ENCODE measurements at regions not wholly inside any gene's neighbourhood (a gene's known extent, or its start where the extent isn't known, plus 50 kb on each side); places are given as distances from the start of the nearest gene placed in this dataset.
"Not testable (repeated sequence)": the region's sequence is repeated elsewhere in the genome, so short reads cannot be mapped to it uniquely, and the experiment has no call there.

GRCh38 chr5:1633605-1634336 lies 110.0 kb upstream of the LPCAT1 start:
- peak; percentile 59 for DNase-seq

GRCh38 chr5:1631004-1631403 lies 107.2 kb upstream of the LPCAT1 start:
- DNase-seq: not testable (repeated sequence)

GRCh38 chr5:1626397-1626796 lies 102.6 kb upstream of the LPCAT1 start:
- DNase-seq: not testable (repeated sequence)

GRCh38 chr5:1619531-1619930 lies 95.8 kb upstream of the LPCAT1 start:
- DNase-seq: not testable (repeated sequence)

- not testable (repeated sequence) for DNase-seq
Measured at GRCh38 chr5:1618296-1618865, 94.6 kb upstream of the LPCAT1 start.

GRCh38 chr5:1617236-1617755 lies 93.5 kb upstream of the LPCAT1 start:
- DNase-seq: not testable (repeated sequence)

GRCh38 chr5:1613515-1613914 lies 89.8 kb upstream of the LPCAT1 start:
- not testable (repeated sequence) for DNase-seq

GRCh38 chr5:1610526-1610925 lies 86.8 kb upstream of the LPCAT1 start:
- not testable (repeated sequence) for DNase-seq

GRCh38 chr5:1609111-1609510 lies 85.4 kb upstream of the LPCAT1 start:
- DNase-seq: not testable (repeated sequence)

GRCh38 chr5:1608336-1608735 lies 84.6 kb upstream of the LPCAT1 start:
- peak; percentile 22 for DNase-seq

- DNase-seq: not testable (repeated sequence)
Measured at GRCh38 chr5:1606951-1607350, 83.2 kb upstream of the LPCAT1 start.

GRCh38 chr5:1603916-1604315 lies 80.2 kb upstream of the LPCAT1 start:
- not testable (repeated sequence) for DNase-seq

GRCh38 chr5:1601565-1601964 lies 77.8 kb upstream of the LPCAT1 start:
- DNase-seq: not testable (repeated sequence)

- DNase-seq: not testable (repeated sequence)
Measured at GRCh38 chr5:1598950-1599737, 75.4 kb upstream of the LPCAT1 start.

- DNase-seq: not testable (repeated sequence)
Measured at GRCh38 chr5:1597093-1597473, 73.3 kb upstream of the LPCAT1 start.

- DNase-seq: not testable (repeated sequence)
Measured at GRCh38 chr5:1596462-1597092, 72.8 kb upstream of the LPCAT1 start.

- DNase-seq: no peak
Measured at GRCh38 chr5:1594357-1595106, 70.8 kb upstream of the LPCAT1 start.

- no peak for DNase-seq
Measured at GRCh38 chr5:1593903-1594356, 70.2 kb upstream of the LPCAT1 start.

- DNase-seq: not testable (repeated sequence)
Measured at GRCh38 chr5:1588071-1588694, 64.4 kb upstream of the LPCAT1 start.

GRCh38 chr5:1583081-1583875 lies 59.5 kb upstream of the LPCAT1 start:
- DNase-seq: not testable (repeated sequence)

GRCh38 chr5:1579389-1579788 lies 55.6 kb upstream of the LPCAT1 start:
- DNase-seq: not testable (repeated sequence)
